HCT116 (cell line): ENCODE measurements at regions not wholly inside any gene's neighbourhood (a gene's known extent, or its start where the extent isn't known, plus 50 kb on each side); places are given as distances from the start of the nearest gene placed in this dataset.

Experiments used
- ATAC-seq: fragments of 200-7000 bp; cut with Tn5 transposase; 2 replicates; pipeline ENCODE4 v1.9.1; 2020; ENCODE audit warnings: mild to moderate bottlenecking, moderate library complexity
- BruUV-seq: library from RNA; stranded (reverse); fragments of 400-500 nt; replicated peaks from 2 replicates; lab custom pipeline; 2021; lab: Mats Ljungman, UMichigan
- CTCF ChIA-PET: fragments of 300-600 bp; sonication (Branson Sonifier 250); formaldehyde crosslinking; loops from one replicate; lab custom pipeline; 2021; ENCODE audit warnings: antibody characterized with exemption; lab: Charles Lee
- POLR2A ChIA-PET: fragments of 300-600, 350-600 bp; sonication (Branson Sonifier 250); formaldehyde crosslinking; loops from one replicate; lab custom pipeline; 2021; ENCODE audit warnings: antibody characterized with exemption; lab: Charles Lee
- RAD21 ChIA-PET, 2 experiments: fragments of 300-600 bp; sonication (Branson Sonifier 250); formaldehyde crosslinking; loops; one replicate each; lab custom pipeline; 2023; ENCODE audit warnings: low total read pairs in 2 of 2; ENCODE audit not compliant: uncharacterized antibody in 2 of 2, unreplicated experiment in 2 of 2, low non-redundant PET in 1 of 2; lab: Charles Lee
- DNase-seq: peaks from one replicate; pipeline ENCODE4 v3.0.0-alpha.2; 2010; ENCODE audit warnings: low read depth, low spot score
- H2AFZ ChIP-seq: fragments of 200-600 bp; shearing (Covaris generic), sonication (generic); 2 replicates; pipeline ENCODE4 v1.6.1; 2017; ENCODE audit warnings: low read depth, mixed run types, mixed read lengths, antibody characterized with exemption, low read length; ENCODE audit not compliant: poor library complexity, severe bottlenecking
- H3K27ac ChIP-seq: 2 replicates; pipeline ENCODE4 v1.5.1; 2012; ENCODE audit warnings: low read depth, low read length
- H3K27me3 ChIP-seq: fragments of 200-600 bp; sonication (generic); 2 replicates; pipeline ENCODE4 v1.6.1; 2016; ENCODE audit warnings: mixed run types, low read length, mixed read lengths; ENCODE audit not compliant: insufficient read depth
- H3K36me3 ChIP-seq, 2 experiments: fragments of 200-500 bp in 1 of 2; fragments of 200-600 bp in 1 of 2; sonication (Bioruptor generic) in 1 of 2; sonication (generic) in 1 of 2; 2 replicates each; pipeline versions ENCODE4 v1.5.1 to v1.6.1; 2014 to 2016; ENCODE audit warnings: low read length in 2 of 2, inconsistent platforms in 1 of 2, mixed read lengths in 1 of 2, mixed run types in 1 of 2; ENCODE audit not compliant: insufficient read depth in 2 of 2, control insufficient read depth in 1 of 2
- H3K4me1 ChIP-seq, 2 experiments: fragments of 200-600 bp in 1 of 2; sonication (generic) in 1 of 2; 2 replicates each; pipeline versions ENCODE4 v1.5.1 to v1.6.1; 2012 to 2017; ENCODE audit warnings: low read length in 2 of 2, inconsistent platforms in 1 of 2, mild to moderate bottlenecking in 1 of 2, mixed read lengths in 1 of 2, mixed run types in 1 of 2, moderate library complexity in 1 of 2; ENCODE audit not compliant: insufficient read depth in 2 of 2, control insufficient read depth in 1 of 2
- H3K4me2 ChIP-seq: fragments of 200-600 bp; sonication (generic); 2 replicates; pipeline ENCODE4 v1.6.1; 2017; ENCODE audit warnings: mixed run types, low read length, mixed read lengths
- H3K4me3 ChIP-seq, 2 experiments: fragments of 200-600 bp in 1 of 2; sonication (generic) in 1 of 2; replicated peaks in 1 of 2; 2 replicates each; pipeline ENCODE4 v1.5.1; 2011 to 2016; ENCODE audit warnings: low read length in 2 of 2, control low read depth in 1 of 2, low read depth in 1 of 2, mild to moderate bottlenecking in 1 of 2, mixed read lengths in 1 of 2, mixed run types in 1 of 2
- H3K79me2 ChIP-seq: fragments of 200-600 bp; sonication (generic); 2 replicates; pipeline ENCODE4 v1.6.1; 2017; ENCODE audit warnings: mild to moderate bottlenecking, mixed run types, low read length, moderate library complexity, mixed read lengths; ENCODE audit not compliant: insufficient read depth
- H3K9ac ChIP-seq: fragments of 200-600 bp; sonication (generic); 2 replicates; pipeline ENCODE4 v1.6.1; 2016; ENCODE audit warnings: low read length, mixed read lengths
- H3K9me2 ChIP-seq: fragments of 200-600 bp; sonication (generic), shearing (Covaris generic); 2 replicates; pipeline ENCODE4 v1.6.1; 2017; ENCODE audit warnings: mixed run types, mild to moderate bottlenecking, moderate library complexity; ENCODE audit not compliant: insufficient read depth
- H3K9me3 ChIP-seq, 2 experiments: fragments of 200-500 bp in 1 of 2; fragments of 200-600 bp in 1 of 2; sonication (Bioruptor generic) in 1 of 2; sonication (generic) in 1 of 2; 2 replicates each; pipeline ENCODE4 v1.6.1; 2014 to 2017; ENCODE audit warnings: low read length in 2 of 2, mixed read lengths in 2 of 2, inconsistent platforms in 1 of 2, low read depth in 1 of 2, mild to moderate bottlenecking in 1 of 2, mixed run types in 1 of 2, moderate library complexity in 1 of 2; ENCODE audit not compliant: control insufficient read depth in 1 of 2, insufficient read depth in 1 of 2
- H4K20me1 ChIP-seq: fragments of 200-600 bp; sonication (generic), shearing (Covaris generic); 2 replicates; pipeline ENCODE4 v1.6.1; 2017; ENCODE audit warnings: mixed run types, mild to moderate bottlenecking, moderate library complexity; ENCODE audit not compliant: insufficient read depth
- FOSL1 ChIP-seq: IDR thresholded peaks from 2 replicates; pipeline ENCODE4 v1.6.1; 2012; ENCODE audit warnings: low read depth
- MAX ChIP-seq: IDR thresholded peaks from 2 replicates; pipeline ENCODE4 v1.6.1; 2012
- SIN3A ChIP-seq: IDR thresholded peaks from 2 replicates; pipeline ENCODE4 v1.6.1; 2012; ENCODE audit warnings: low read depth
- SRF ChIP-seq: IDR thresholded peaks from 2 replicates; pipeline ENCODE4 v1.6.1; 2012; ENCODE audit warnings: low read depth
- ZFX ChIP-seq: fragments of 450-650 bp; IDR thresholded peaks from 2 replicates; pipeline ENCODE4 v1.6.1; 2017
- intact Hi-C: fragments of 100-400 bp; cut with micrococcal nuclease; formaldehyde crosslinking; loops from 2 replicates; pipeline ENCODE4 v1.10.0; 2022
- TF ChIP-seq, protein P1 (sequence below): IDR thresholded peaks from 2 replicates; pipeline ENCODE4 v1.6.1; 2011; ENCODE audit warnings: mild to moderate bottlenecking, low read length, moderate library complexity; ENCODE audit not compliant: insufficient replicate concordance; ENCODE audit errors: extremely low read depth

DNA sequence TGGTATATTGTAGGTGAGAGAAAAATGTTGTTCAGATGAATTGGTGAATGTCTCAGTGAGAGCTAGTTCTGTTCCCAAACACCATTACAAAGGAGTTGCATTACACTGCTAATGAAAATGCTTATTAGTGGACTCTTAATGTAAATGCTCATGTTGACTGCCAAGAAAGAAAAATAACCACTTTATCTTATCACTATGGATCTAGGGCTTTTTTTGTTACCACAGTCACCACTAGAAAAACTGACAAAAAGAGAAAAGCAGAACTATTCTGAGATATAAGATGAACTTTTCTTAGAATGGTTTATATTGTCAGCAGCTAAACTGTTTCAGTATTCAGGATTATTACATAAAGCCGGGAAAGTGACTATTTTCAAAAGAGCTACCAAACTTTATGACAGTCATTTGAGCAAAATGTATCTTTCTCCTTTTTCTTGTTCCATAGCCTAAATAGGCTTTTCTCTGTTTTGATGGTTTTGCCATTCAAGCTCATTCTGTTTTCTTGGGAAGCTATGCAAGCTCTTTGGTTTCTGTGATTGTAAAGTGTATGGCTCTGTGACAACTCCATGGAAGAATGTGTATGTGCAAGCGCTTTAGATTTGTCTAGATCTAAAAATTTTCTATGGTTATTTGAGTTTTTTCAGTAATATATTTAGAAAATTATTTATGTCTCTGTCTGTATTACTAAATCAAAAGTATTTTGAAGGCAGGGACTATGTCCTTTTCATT, 64.2 kb upstream of the DPH5 start:
- CTCF ChIA-PET, result no interaction called here

DNA sequence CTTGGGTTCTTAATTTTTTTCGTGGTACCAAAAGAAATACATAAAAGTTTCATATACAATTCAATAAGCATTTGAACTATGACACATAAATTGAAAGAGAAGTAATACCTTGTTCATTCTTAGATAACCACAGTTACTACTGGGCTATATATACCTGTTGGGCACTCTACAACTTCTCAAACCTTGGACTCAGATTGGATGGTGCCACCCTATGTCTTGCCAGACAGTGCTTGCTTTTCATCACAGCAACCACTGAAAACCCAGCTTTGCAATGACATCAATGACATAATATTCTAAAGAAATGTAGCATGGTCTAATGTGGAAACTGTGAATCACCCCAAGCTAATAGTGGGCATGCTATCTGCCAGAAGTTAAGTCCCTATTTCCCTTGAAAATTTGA, 62.8 kb upstream of the DPH5 start:
- TF ChIP-seq ZFX, result no peak
- no peak for TF ChIP-seq SRF
- TF ChIP-seq SIN3A, result no peak
- TF ChIP-seq MAX, result no peak
- no peak for TF ChIP-seq FOSL1
- TF ChIP-seq, protein P1, sequence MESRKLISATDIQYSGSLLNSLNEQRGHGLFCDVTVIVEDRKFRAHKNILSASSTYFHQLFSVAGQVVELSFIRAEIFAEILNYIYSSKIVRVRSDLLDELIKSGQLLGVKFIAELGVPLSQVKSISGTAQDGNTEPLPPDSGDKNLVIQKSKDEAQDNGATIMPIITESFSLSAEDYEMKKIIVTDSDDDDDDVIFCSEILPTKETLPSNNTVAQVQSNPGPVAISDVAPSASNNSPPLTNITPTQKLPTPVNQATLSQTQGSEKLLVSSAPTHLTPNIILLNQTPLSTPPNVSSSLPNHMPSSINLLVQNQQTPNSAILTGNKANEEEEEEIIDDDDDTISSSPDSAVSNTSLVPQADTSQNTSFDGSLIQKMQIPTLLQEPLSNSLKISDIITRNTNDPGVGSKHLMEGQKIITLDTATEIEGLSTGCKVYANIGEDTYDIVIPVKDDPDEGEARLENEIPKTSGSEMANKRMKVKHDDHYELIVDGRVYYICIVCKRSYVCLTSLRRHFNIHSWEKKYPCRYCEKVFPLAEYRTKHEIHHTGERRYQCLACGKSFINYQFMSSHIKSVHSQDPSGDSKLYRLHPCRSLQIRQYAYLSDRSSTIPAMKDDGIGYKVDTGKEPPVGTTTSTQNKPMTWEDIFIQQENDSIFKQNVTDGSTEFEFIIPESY, result no peak
- Histone ChIP-seq H3K4me2 (no peak overlapping the region), H4K20me1 (no peaks in the 10 kb centered on the region), H3K27me3 (no peaks in the 10 kb centered on the region), H3K4me1 (no peaks in the 10 kb centered on the region), H3K9me2 (no peaks in the 10 kb centered on the region), H3K27ac (no peak overlapping the region), H2AFZ (no peak overlapping the region), H3K36me3 (no peaks in the 10 kb centered on the region), H3K4me3 (no peak overlapping the region), H3K9me3 (no peaks in the 10 kb centered on the region), H3K9ac (no peak overlapping the region), H3K79me2 (no peaks in the 10 kb centered on the region)
- ChIA-PET POLR2A (no interaction called here), RAD21 (no interaction called here), CTCF (interaction anchor here (0.5 kb wide), 1 partner anchor 204 kb away, joined by 3 read pairs; no protein-coding TSS in a partner anchor)
- intact Hi-C loops, result no loop called here
- ATAC-seq (no peak), DNase-seq (no peak)
- BruUV-seq, result no TSS peak

More for the DNA sequence above, 64.2 kb upstream of the DPH5 start:
- RAD21 ChIA-PET, result no interaction called here
- BruUV-seq, result no TSS peak
- Histone ChIP-seq H3K79me2 (no peaks in the 10 kb centered on the region), H3K36me3 (no peaks in the 10 kb centered on the region), H3K4me1 (no peaks in the 10 kb centered on the region), H2AFZ (no peak overlapping the region), H3K27ac (no peak overlapping the region), H3K9ac (no peak overlapping the region), H3K4me2 (no peak overlapping the region), H3K9me2 (no peaks in the 10 kb centered on the region), H3K27me3 (no peaks in the 10 kb centered on the region), H3K4me3 (no peak overlapping the region), H4K20me1 (no peaks in the 10 kb centered on the region), H3K9me3 (no peaks in the 10 kb centered on the region)
- DNase-seq (no peak), ATAC-seq (no peak)
- TF ChIP-seq SIN3A, result no peak
- TF ChIP-seq MAX, result no peak
- POLR2A ChIA-PET, result no interaction called here
- intact Hi-C loops, result no loop called here
